Keratinocyte (primary cell): ENCODE measurements at regions not wholly inside any gene's neighbourhood (a gene's known extent, or its start where the extent isn't known, plus 50 kb on each side); places are given as distances from the start of the nearest gene placed in this dataset.

ENCODE experiments used
- DNase-seq: peaks from one replicate; pipeline ENCODE4 v3.0.0-alpha.2; 2011; ENCODE audit warnings: low read depth, missing footprints, low spot score
- FAIRE-seq: peaks from 2 replicates; lab custom pipeline; 2011; peaks lifted over from hg19 to GRCh38; lab: Jason Lieb, UNC
- H2AFZ ChIP-seq: 2 replicates; pipeline ENCODE4 v1.6.0; 2012; ENCODE audit warnings: low read length, control low read depth, inconsistent platforms; ENCODE audit not compliant: control insufficient read depth
- H3K27ac ChIP-seq: 2 replicates; pipeline ENCODE4 v1.5.1; 2011; ENCODE audit warnings: low read length; ENCODE audit not compliant: control insufficient read depth, insufficient read depth
- H3K27me3 ChIP-seq: 3 replicates; pipeline ENCODE4 v1.6.0; 2011; ENCODE audit warnings: low read length; ENCODE audit not compliant: control insufficient read depth, insufficient read depth; ENCODE audit errors: extremely low read depth
- H3K36me3 ChIP-seq, 2 experiments: 2 replicates in 1 of 2; 3 replicates in 1 of 2; pipeline ENCODE4 v1.5.1; 2011; ENCODE audit warnings: low read length in 2 of 2, mild to moderate bottlenecking in 1 of 2; ENCODE audit not compliant: control insufficient read depth in 2 of 2, insufficient read depth in 2 of 2; ENCODE audit errors: extremely low read depth in 1 of 2
- H3K4me1 ChIP-seq: 3 replicates; pipeline ENCODE4 v1.5.1; 2011; ENCODE audit warnings: low read length; ENCODE audit not compliant: control insufficient read depth, insufficient read depth; ENCODE audit errors: extremely low read depth
- H3K4me2 ChIP-seq: 3 replicates; pipeline ENCODE4 v1.6.0; 2011; ENCODE audit warnings: low read depth, low read length; ENCODE audit not compliant: control insufficient read depth, insufficient read depth; ENCODE audit errors: extremely low read depth
- H3K4me3 ChIP-seq, 3 experiments: fragments of 200-600 bp in 1 of 3; sonication (generic) in 1 of 3; 2 replicates in 2 of 3; 3 replicates in 1 of 3; pipeline ENCODE4 v1.5.1; 2011 to 2016; ENCODE audit warnings: low read length in 3 of 3, mild to moderate bottlenecking in 3 of 3, control low read depth in 2 of 3, inconsistent platforms in 1 of 3, low read depth in 1 of 3, mixed read lengths in 1 of 3, mixed run types in 1 of 3, moderate library complexity in 1 of 3; ENCODE audit not compliant: control insufficient read depth in 2 of 3, insufficient read depth in 2 of 3; ENCODE audit errors: extremely low read depth in 1 of 3
- H3K79me2 ChIP-seq: 2 replicates; pipeline ENCODE4 v1.6.0; 2012; ENCODE audit warnings: low read length; ENCODE audit not compliant: control insufficient read depth, insufficient read depth
- H3K9ac ChIP-seq: 3 replicates; pipeline ENCODE4 v1.6.0; 2011; ENCODE audit warnings: low read length; ENCODE audit not compliant: control insufficient read depth, insufficient read depth; ENCODE audit errors: extremely low read depth
- H3K9me1 ChIP-seq: 3 replicates; pipeline ENCODE4 v1.6.0; 2011; ENCODE audit warnings: low read length; ENCODE audit not compliant: control insufficient read depth, insufficient read depth; ENCODE audit errors: extremely low read depth
- H3K9me3 ChIP-seq: 2 replicates; pipeline ENCODE4 v1.5.1; 2012; ENCODE audit warnings: low read depth, low read length; ENCODE audit not compliant: control insufficient read depth
- H4K20me1 ChIP-seq: 3 replicates; pipeline ENCODE4 v1.6.0; 2011; ENCODE audit warnings: low read length; ENCODE audit not compliant: control insufficient read depth, insufficient read depth; ENCODE audit errors: extremely low read depth
- EZH2 ChIP-seq: IDR thresholded peaks from one replicate; pipeline ENCODE4 v1.6.1; 2012; ENCODE audit warnings: inconsistent platforms, mild to moderate bottlenecking, low read length, moderate library complexity
- dilution Hi-C: fragments of 300-500 bp; cut with MboI; formaldehyde crosslinking; loops from one replicate; pipeline ENCODE4 v1.7.0; 2020; ENCODE audit warnings: low sequenced_read_pairs; ENCODE audit not compliant: extremely low pct_ligation_motif_present
- TF ChIP-seq, protein P1 (sequence below), 3 experiments: IDR thresholded peaks in 1 of 3; conservative IDR thresholded peaks in 1 of 3; optimal IDR thresholded peaks in 1 of 3; 2 replicates in 2 of 3; 3 replicates in 1 of 3; pipeline versions ENCODE3 to v1.5.1; 2011; ENCODE audit warnings: low read length in 3 of 3, mild to moderate bottlenecking in 3 of 3, moderate library complexity in 2 of 3, control low read depth in 1 of 3, inconsistent platforms in 1 of 3; ENCODE audit not compliant: insufficient read depth in 2 of 3; ENCODE audit errors: extremely low read depth in 1 of 3

DNA sequence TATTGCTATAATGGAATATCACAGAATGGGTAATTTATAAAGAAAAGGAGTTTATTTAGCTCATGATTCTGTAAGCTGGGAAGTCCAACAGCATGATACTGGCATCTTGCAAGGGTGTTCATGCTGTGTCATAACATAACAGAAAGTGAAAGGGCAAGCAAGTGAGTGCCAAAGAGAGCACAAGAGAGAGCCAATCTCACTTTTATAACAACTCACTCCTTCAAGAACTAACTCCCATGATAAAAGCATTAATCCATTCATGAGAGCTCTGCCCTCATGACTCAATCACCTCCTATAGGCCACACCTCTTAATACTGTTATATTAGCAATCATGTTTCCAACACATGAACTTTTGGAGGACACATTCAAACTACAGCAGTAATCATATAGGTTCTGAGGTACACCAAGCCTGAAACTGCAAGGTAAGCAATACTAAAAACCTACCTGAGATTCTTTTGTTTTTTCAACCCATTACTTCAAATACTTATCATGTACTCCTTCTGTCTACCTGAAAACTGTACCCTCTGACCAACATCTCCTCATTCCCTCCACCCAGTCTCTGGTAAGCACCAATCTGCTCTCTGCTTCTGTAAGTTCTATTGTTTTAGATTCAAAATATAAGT is 219.7 kb downstream of the MTERF1 start:
- Histone ChIP-seq H3K9ac (no peak overlapping the region), H3K27me3 (no peaks in the 10 kb centered on the region), H3K4me3 (no peak overlapping the region), H4K20me1 (no peaks in the 10 kb centered on the region), H3K36me3 (no peaks in the 10 kb centered on the region), H2AFZ (no peak overlapping the region), H3K27ac (no peak overlapping the region), H3K79me2 (no peaks in the 10 kb centered on the region), H3K4me1 (peaks cover 2% of the 10 kb centered on the region), H3K9me1 (no peaks in the 10 kb centered on the region), H3K4me2 (no peak overlapping the region), H3K9me3 (no peaks in the 10 kb centered on the region)
- dilution Hi-C loops: no loop called here
- DNase-seq: no peak
- FAIRE-seq: peak; percentile 9
- no peak for TF ChIP-seq EZH2
- TF ChIP-seq, protein P1, sequence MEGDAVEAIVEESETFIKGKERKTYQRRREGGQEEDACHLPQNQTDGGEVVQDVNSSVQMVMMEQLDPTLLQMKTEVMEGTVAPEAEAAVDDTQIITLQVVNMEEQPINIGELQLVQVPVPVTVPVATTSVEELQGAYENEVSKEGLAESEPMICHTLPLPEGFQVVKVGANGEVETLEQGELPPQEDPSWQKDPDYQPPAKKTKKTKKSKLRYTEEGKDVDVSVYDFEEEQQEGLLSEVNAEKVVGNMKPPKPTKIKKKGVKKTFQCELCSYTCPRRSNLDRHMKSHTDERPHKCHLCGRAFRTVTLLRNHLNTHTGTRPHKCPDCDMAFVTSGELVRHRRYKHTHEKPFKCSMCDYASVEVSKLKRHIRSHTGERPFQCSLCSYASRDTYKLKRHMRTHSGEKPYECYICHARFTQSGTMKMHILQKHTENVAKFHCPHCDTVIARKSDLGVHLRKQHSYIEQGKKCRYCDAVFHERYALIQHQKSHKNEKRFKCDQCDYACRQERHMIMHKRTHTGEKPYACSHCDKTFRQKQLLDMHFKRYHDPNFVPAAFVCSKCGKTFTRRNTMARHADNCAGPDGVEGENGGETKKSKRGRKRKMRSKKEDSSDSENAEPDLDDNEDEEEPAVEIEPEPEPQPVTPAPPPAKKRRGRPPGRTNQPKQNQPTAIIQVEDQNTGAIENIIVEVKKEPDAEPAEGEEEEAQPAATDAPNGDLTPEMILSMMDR (optimal IDR thresholded peaks at IDR 0.05 in 1 of 3, IDR thresholded peaks at IDR 0.05 in 1 of 3, conservative IDR thresholded peaks at IDR 0.05 in 1 of 3; ENCODE audit: extremely low read depth in 1 of 3, insufficient read depth in 2 of 3, low read length in 3 of 3): no peak

DNA sequence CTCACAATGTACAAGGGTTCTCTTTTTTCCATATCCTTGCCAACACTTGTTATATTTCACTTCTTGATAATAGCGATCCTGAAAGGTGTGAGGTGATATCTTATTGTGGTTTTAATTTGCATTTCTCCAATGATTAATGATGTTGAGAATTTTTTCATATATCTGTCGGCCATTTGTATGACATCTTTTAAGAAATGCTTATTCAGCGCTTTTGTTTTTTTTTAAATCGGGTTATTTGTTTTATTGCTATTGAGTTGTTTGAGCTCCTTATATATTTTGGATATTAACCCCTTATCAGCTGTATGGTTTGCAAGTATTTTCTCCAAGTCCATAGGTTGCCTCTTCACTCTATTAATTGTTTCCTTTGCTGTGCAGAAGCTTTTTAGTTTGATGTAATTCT is 218.8 kb downstream of the MTERF1 start:
- DNase-seq: no peak
- no peak for FAIRE-seq
- dilution Hi-C loops: no loop called here

More for the DNA sequence above, 218.8 kb downstream of the MTERF1 start:
- Histone ChIP-seq H3K36me3 (no peaks in the 10 kb centered on the region), H3K9me1 (no peaks in the 10 kb centered on the region), H3K27ac (no peak overlapping the region), H3K4me1 (peaks cover 2% of the 10 kb centered on the region), H3K4me2 (no peak overlapping the region), H4K20me1 (no peaks in the 10 kb centered on the region), H3K27me3 (no peaks in the 10 kb centered on the region), H3K9ac (no peak overlapping the region), H3K79me2 (no peaks in the 10 kb centered on the region), H2AFZ (no peak overlapping the region), H3K4me3 (no peak overlapping the region), H3K9me3 (no peaks in the 10 kb centered on the region)
- TF ChIP-seq, protein P1 (optimal IDR thresholded peaks at IDR 0.05 in 1 of 3, IDR thresholded peaks at IDR 0.05 in 1 of 3, conservative IDR thresholded peaks at IDR 0.05 in 1 of 3; ENCODE audit: extremely low read depth in 1 of 3, insufficient read depth in 2 of 3, low read length in 3 of 3): no peak
- TF ChIP-seq EZH2: no peak
